Osteocyte (in vitro differentiated cells): ENCODE measurements at regions not wholly inside any gene's neighbourhood (a gene's known extent, or its start where the extent isn't known, plus 50 kb on each side); places are given as distances from the start of the nearest gene placed in this dataset.

Experiments
- DNase-seq: peaks from one replicate; pipeline ENCODE4 v3.0.0; 2021; ENCODE audit warnings: mixed read lengths; ENCODE audit not compliant: unreplicated experiment; ENCODE audit errors: extremely low spot score
- H3K27ac Mint-ChIP-seq: one replicate; pipeline ENCODE4 v1.8.0; 2021; ENCODE audit warnings: mild to moderate bottlenecking, mixed read lengths; ENCODE audit not compliant: unreplicated experiment
- H3K27me3 Mint-ChIP-seq: one replicate; pipeline ENCODE4 v1.8.0; 2021; ENCODE audit warnings: mixed read lengths; ENCODE audit not compliant: unreplicated experiment
- H3K36me3 Mint-ChIP-seq: one replicate; pipeline ENCODE4 v1.8.0; 2021; ENCODE audit warnings: mixed read lengths; ENCODE audit not compliant: unreplicated experiment
- H3K4me1 Mint-ChIP-seq: one replicate; pipeline ENCODE4 v1.8.0; 2021; ENCODE audit warnings: mixed read lengths; ENCODE audit not compliant: unreplicated experiment
- H3K4me3 Mint-ChIP-seq: one replicate; pipeline ENCODE4 v1.8.0; 2021; ENCODE audit warnings: mild to moderate bottlenecking, moderate library complexity, mixed read lengths; ENCODE audit not compliant: unreplicated experiment
- H3K9me3 Mint-ChIP-seq: one replicate; pipeline ENCODE4 v1.8.0; 2021; ENCODE audit warnings: mixed read lengths; ENCODE audit not compliant: unreplicated experiment
- CTCF ChIP-seq: fragments of 200-600 bp; sonication (generic); IDR thresholded peaks from 2 replicates; pipeline ENCODE4 v1.5.0; 2021; ENCODE audit warnings: antibody characterized with exemption, mild to moderate bottlenecking, moderate library complexity

GRCh38 chr2:64876137-64876647, 113.0 kb upstream of the SLC1A4 start:
- Mint-ChIP-seq H3K4me1 (peaks cover 24% of the 10 kb centered on the region), H3K9me3 (no peaks in the 10 kb centered on the region), H3K27ac (peak overlapping the region; percentile 91), H3K36me3 (no peaks in the 10 kb centered on the region), H3K27me3 (no peaks in the 10 kb centered on the region), H3K4me3 (no peak overlapping the region)
- TF ChIP-seq CTCF: no peak
- no peak for DNase-seq

GRCh38 chr2:64879745-64880144, 109.5 kb upstream of the SLC1A4 start:
- Mint-ChIP-seq H3K4me1 (peaks cover 21% of the 10 kb centered on the region), H3K36me3 (no peaks in the 10 kb centered on the region), H3K4me3 (no peak overlapping the region), H3K27me3 (peaks cover 2% of the 10 kb centered on the region), H3K27ac (no peak overlapping the region), H3K9me3 (no peaks in the 10 kb centered on the region)
- TF ChIP-seq CTCF: no peak
- DNase-seq: no peak

- Mint-ChIP-seq H3K27me3 (peaks cover 2% of the 10 kb centered on the region), H3K4me3 (no peak overlapping the region), H3K36me3 (no peaks in the 10 kb centered on the region), H3K27ac (no peak overlapping the region), H3K9me3 (no peaks in the 10 kb centered on the region), H3K4me1 (peaks cover 21% of the 10 kb centered on the region)
- no peak for TF ChIP-seq CTCF
- DNase-seq: no peak
These were observed 108.8 kb upstream of the SLC1A4 start for GRCh38 chr2:64880193-64880951.

GRCh38 chr2:64881037-64881492, 108.1 kb upstream of the SLC1A4 start:
- no peak for DNase-seq
- Mint-ChIP-seq H3K27me3 (peaks cover 2% of the 10 kb centered on the region), H3K27ac (no peak overlapping the region), H3K36me3 (no peaks in the 10 kb centered on the region), H3K9me3 (no peaks in the 10 kb centered on the region), H3K4me1 (peaks cover 15% of the 10 kb centered on the region), H3K4me3 (no peak overlapping the region)
- no peak for TF ChIP-seq CTCF

GRCh38 chr2:64887565-64887964, 101.6 kb upstream of the SLC1A4 start:
- no peaks in the 10 kb centered on the region for H3K4me1 Mint-ChIP-seq
- no peaks in the 10 kb centered on the region for H3K36me3 Mint-ChIP-seq
- H3K27ac Mint-ChIP-seq: no peak overlapping the region
- no peaks in the 10 kb centered on the region for H3K9me3 Mint-ChIP-seq
- no peak overlapping the region for H3K4me3 Mint-ChIP-seq
- no peak for DNase-seq
- H3K27me3 Mint-ChIP-seq: peaks cover 11% of the 10 kb centered on the region
- no peak for TF ChIP-seq CTCF
